ENCODE measurements at regions not wholly inside any gene's neighbourhood (a gene's known extent, or its start where the extent isn't known, plus 50 kb on each side); places are given as distances from the start of the nearest gene placed in this dataset. TPM values are rescaled to one million over a fixed set of nuclear protein-coding genes. Genes with fewer than 3 reads are reported as not detected.

Small RNAs in the stretch of these regions (small RNA-seq; reads per million reads assigned to genes)
- gene RNA5SP484, result not detected
